B cell (primary cell): ENCODE measurements at regions not wholly inside any gene's neighbourhood (a gene's known extent, or its start where the extent isn't known, plus 50 kb on each side); places are given as distances from the start of the nearest gene placed in this dataset.

Experiments used
- ATAC-seq: fragments of 200-7000 bp; cut with Tn5 transposase; one replicate; pipeline ENCODE4 v1.10.0; 2021; ENCODE audit warnings: low read depth, mild to moderate bottlenecking, moderate number of reproducible peaks, moderate library complexity
- CTCF ChIA-PET: fragments of 350-600 bp; sonication (Branson Sonifier 250); formaldehyde crosslinking; loops from one replicate; lab custom pipeline; 2021; ENCODE audit warnings: antibody characterized with exemption, inconsistent platforms; lab: Charles Lee
- POLR2A ChIA-PET: fragments of 350-600 bp; sonication (Branson Sonifier 250); formaldehyde crosslinking; loops from one replicate; lab custom pipeline; 2021; ENCODE audit warnings: antibody characterized with exemption; lab: Charles Lee
- DNase-seq: peaks from one replicate; pipeline ENCODE4 v3.0.0; 2013
- H2AFZ ChIP-seq: 2 replicates; pipeline ENCODE4 v1.6.1; 2012; ENCODE audit warnings: mild to moderate bottlenecking, low read depth, low read length; ENCODE audit not compliant: insufficient read depth, poor library complexity, severe bottlenecking
- H3K27ac ChIP-seq, 2 donors: 1 replicate in 1 of 2; 2 replicates in 1 of 2; pipeline ENCODE4 v1.5.1; 2012 to 2013; ENCODE audit warnings: low read length in 2 of 2, mild to moderate bottlenecking in 2 of 2, moderate library complexity in 1 of 2
- H3K27me3 ChIP-seq, 4 experiments: fragments of 200-600 bp in 1 of 4; sonication (generic) in 1 of 4; replicated peaks in 1 of 4; 1 replicate in 2 of 4; 2 replicates in 2 of 4; pipeline versions ENCODE4 v1.6.1 to v1.7.0; 2013 to 2016; ENCODE audit warnings: low read length in 3 of 4, mild to moderate bottlenecking in 2 of 4, mixed read lengths in 1 of 4, moderate library complexity in 1 of 4; ENCODE audit not compliant: insufficient read depth in 4 of 4, control insufficient read depth in 3 of 4; ENCODE audit errors: control extremely low read depth in 1 of 4
- H3K36me3 ChIP-seq, 2 experiments: replicated peaks in 1 of 2; 1 replicate in 1 of 2; 2 replicates in 1 of 2; pipeline versions ENCODE4 v1.6.1 to v1.7.1; 2013; ENCODE audit warnings: low read length in 1 of 2; ENCODE audit not compliant: insufficient read depth in 2 of 2, control insufficient read depth in 1 of 2; ENCODE audit errors: control extremely low read depth in 1 of 2, extremely low read depth in 1 of 2
- H3K4me1 ChIP-seq, 2 donors: fragments of 200-600 bp in 1 of 2; sonication (generic) in 1 of 2; 1 replicate in 1 of 2; 2 replicates in 1 of 2; pipeline versions ENCODE4 v1.5.1 to v1.6.1; 2013 to 2017; ENCODE audit warnings: low read length in 2 of 2; ENCODE audit not compliant: control insufficient read depth in 2 of 2, insufficient read depth in 2 of 2
- H3K4me2 ChIP-seq: replicated peaks from 2 replicates; pipeline ENCODE3; 2012; ENCODE audit warnings: mild to moderate bottlenecking, low read depth, low read length; ENCODE audit not compliant: poor library complexity, severe bottlenecking
- H3K4me3 ChIP-seq, 5 experiments: fragments of 200-600 bp in 1 of 5; sonication (generic) in 1 of 5; 1 replicate in 3 of 5; 2 replicates in 2 of 5; pipeline versions ENCODE4 v1.5.1 to v1.7.0; 2011 to 2016; ENCODE audit warnings: low read length in 4 of 5, mild to moderate bottlenecking in 4 of 5, low read depth in 2 of 5, control low read depth in 1 of 5, moderate library complexity in 1 of 5; ENCODE audit not compliant: insufficient read depth in 1 of 5; ENCODE audit errors: control extremely low read depth in 1 of 5, extremely low read depth in 1 of 5
- H3K79me2 ChIP-seq: fragments of 200-600 bp; sonication (generic); one replicate; pipeline ENCODE4 v1.6.0; 2016; ENCODE audit warnings: low read length; ENCODE audit not compliant: control insufficient read depth, insufficient read depth
- H3K9ac ChIP-seq: fragments of 200-600 bp; sonication (generic); 2 replicates; pipeline ENCODE4 v1.6.1; 2017; ENCODE audit warnings: mild to moderate bottlenecking, low read length, moderate library complexity
- H3K9me3 ChIP-seq, 3 donors: one replicate each; pipeline versions ENCODE4 v1.6.1 to v1.7.1; 2013; ENCODE audit warnings: low read length in 2 of 3; ENCODE audit not compliant: control insufficient read depth in 2 of 3, insufficient read depth in 1 of 3; ENCODE audit errors: control extremely low read depth in 1 of 3
- H4K20me1 ChIP-seq: 2 replicates; pipeline ENCODE4 v1.6.0; 2012; ENCODE audit warnings: mild to moderate bottlenecking, low read length; ENCODE audit not compliant: insufficient read depth, control insufficient read depth, poor library complexity, severe bottlenecking
- H3K27ac Mint-ChIP-seq: one replicate; pipeline ENCODE4 v1.8.0; 2021; ENCODE audit warnings: mixed read lengths
- H3K27me3 Mint-ChIP-seq: one replicate; pipeline ENCODE4 v1.8.0; 2021; ENCODE audit warnings: mixed read lengths
- H3K4me1 Mint-ChIP-seq: one replicate; pipeline ENCODE4 v1.8.0; 2021; ENCODE audit warnings: mixed read lengths
- H3K4me3 Mint-ChIP-seq: one replicate; pipeline ENCODE4 v1.8.0; 2021; ENCODE audit warnings: mixed read lengths
- H3K9me3 Mint-ChIP-seq: one replicate; pipeline ENCODE4 v1.8.0; 2022; ENCODE audit warnings: mixed read lengths; ENCODE audit not compliant: insufficient read depth
- CTCF ChIP-seq: fragments of 200-600 bp; IDR thresholded peaks from one replicate; pipeline ENCODE4 v1.8.0; 2022; ENCODE audit warnings: antibody characterized with exemption, mild to moderate bottlenecking
- EZH2 ChIP-seq: IDR thresholded peaks from 2 replicates; pipeline ENCODE4 v1.6.1; 2012; ENCODE audit warnings: borderline replicate concordance, low read depth, mild to moderate bottlenecking, moderate library complexity, low read length; ENCODE audit not compliant: insufficient read depth, poor library complexity, severe bottlenecking
- WGBS: methylation state at CpG from one replicate; pipeline ENCODE4 v1.1.5; 2013; ENCODE audit warnings: missing lambda C conversion rate; ENCODE audit not compliant: insufficient coverage; 5-methylcytosine and 5-hydroxymethylcytosine counted together
- intact Hi-C: fragments of 100-400 bp; cut with micrococcal nuclease; formaldehyde crosslinking; loops from one replicate; pipeline ENCODE4 v1.10.0; 2022

GRCh38 chr2:48856657-48857056 is 101.1 kb upstream of the LHCGR start:
- peaks cover 0 to 4% (median 0%) of the 10 kb centered on the region in 4 experiments for H3K27me3 ChIP-seq
- H3K9me3 ChIP-seq: no peaks in the 10 kb centered on the region
- no peak overlapping the region for H3K4me3 ChIP-seq
- H3K79me2 ChIP-seq: no peaks in the 10 kb centered on the region
- H2AFZ ChIP-seq: no peak overlapping the region
- no peak overlapping the region for H3K9ac ChIP-seq
- Mint-ChIP-seq H3K9me3 (no peaks in the 10 kb centered on the region), H3K27ac (no peak overlapping the region), H3K4me3 (no peak overlapping the region), H3K4me1 (no peaks in the 10 kb centered on the region), H3K27me3 (peaks cover 10% of the 10 kb centered on the region)
- TF ChIP-seq CTCF (no peak), EZH2 (no peak)
- no peaks in the 10 kb centered on the region for H3K4me1 ChIP-seq
- no peaks in the 10 kb centered on the region for H3K36me3 ChIP-seq
- intact Hi-C loops: no loop called here
- 31% methylated on average over 1 of the region's 3 CpGs for WGBS
- H3K4me2 ChIP-seq: no peak overlapping the region
- no peaks in the 10 kb centered on the region for H4K20me1 ChIP-seq
- H3K27ac ChIP-seq: no peak overlapping the region
- ATAC-seq (no peak), DNase-seq (no peak)
- ChIA-PET CTCF (no interaction called here), POLR2A (no interaction called here)

- Histone ChIP-seq H3K9ac (no peak overlapping the region), H3K4me2 (no peak overlapping the region), H3K9me3 (no peaks in the 10 kb centered on the region), H3K27ac (no peak overlapping the region), H3K4me3 (no peak overlapping the region), H3K27me3 (peaks cover 0 to 4% (median 0%) of the 10 kb centered on the region in 4 experiments), H3K4me1 (no peaks in the 10 kb centered on the region), H3K36me3 (no peaks in the 10 kb centered on the region), H3K79me2 (no peaks in the 10 kb centered on the region), H4K20me1 (no peaks in the 10 kb centered on the region), H2AFZ (no peak overlapping the region)
- Mint-ChIP-seq H3K9me3 (no peaks in the 10 kb centered on the region), H3K4me3 (no peak overlapping the region), H3K27ac (no peak overlapping the region), H3K4me1 (no peaks in the 10 kb centered on the region), H3K27me3 (peaks cover 10% of the 10 kb centered on the region)
- no peak for TF ChIP-seq EZH2
- no peak for TF ChIP-seq CTCF
- ATAC-seq (no peak), DNase-seq (no peak)
- CTCF ChIA-PET: no interaction called here
- POLR2A ChIA-PET: no interaction called here
- intact Hi-C loops: no loop called here
- 100% methylated on average over 1 of the region's 4 CpGs for WGBS
Observed at GRCh38 chr2:48856144-48856543, 100.6 kb upstream of the LHCGR start.
